Ascending aorta (tissue), 2 donors: ENCODE measurements at regions not wholly inside any gene's neighbourhood (a gene's known extent, or its start where the extent isn't known, plus 50 kb on each side); places are given as distances from the start of the nearest gene placed in this dataset.

ENCODE experiments used
- DNase-seq, 2 donors: peaks; one replicate each; pipeline ENCODE4 v3.0.0-alpha.2; 2019; ENCODE audit warnings: low spot score in 2 of 2
- H3K27ac ChIP-seq, 2 donors: fragments of 200-600 bp; sonication (generic); one replicate each; pipeline ENCODE4 v1.5.1; 2016 to 2017; ENCODE audit warnings: mild to moderate bottlenecking in 1 of 2
- H3K27me3 ChIP-seq: fragments of 200-600 bp; sonication (generic); one replicate; pipeline ENCODE4 v1.5.1; 2017
- H3K36me3 ChIP-seq, 2 donors: fragments of 200-600 bp; sonication (generic); one replicate each; pipeline ENCODE4 v1.5.1; 2016
- H3K4me1 ChIP-seq, 2 donors: fragments of 200-600 bp; sonication (generic); one replicate each; pipeline ENCODE4 v1.5.1; 2016 to 2017; ENCODE audit warnings: mild to moderate bottlenecking in 1 of 2
- H3K4me3 ChIP-seq, 2 donors: fragments of 200-600 bp; sonication (generic); one replicate each; pipeline ENCODE4 v1.5.1; 2016 to 2017; ENCODE audit warnings: mild to moderate bottlenecking in 1 of 2
- H3K9me3 ChIP-seq, 2 donors: fragments of 200-600 bp; sonication (generic); one replicate each; pipeline ENCODE4 v1.5.1; 2016
- intact Hi-C: fragments of 100-400 bp; cut with DNase I; formaldehyde crosslinking; loops from one replicate; pipeline ENCODE4 v1.15.1; 2023
- TF ChIP-seq, protein P1 (sequence below), 3 experiments: fragments of 200-600 bp in 2 of 3; fragments of 450-650 bp in 1 of 3; sonication (generic) in 2 of 3; IDR thresholded peaks; one replicate each; pipeline ENCODE4 v1.5.1; 2016 to 2019; ENCODE audit warnings: antibody characterized with exemption in 3 of 3, mild to moderate bottlenecking in 1 of 3, moderate library complexity in 1 of 3

DNA sequence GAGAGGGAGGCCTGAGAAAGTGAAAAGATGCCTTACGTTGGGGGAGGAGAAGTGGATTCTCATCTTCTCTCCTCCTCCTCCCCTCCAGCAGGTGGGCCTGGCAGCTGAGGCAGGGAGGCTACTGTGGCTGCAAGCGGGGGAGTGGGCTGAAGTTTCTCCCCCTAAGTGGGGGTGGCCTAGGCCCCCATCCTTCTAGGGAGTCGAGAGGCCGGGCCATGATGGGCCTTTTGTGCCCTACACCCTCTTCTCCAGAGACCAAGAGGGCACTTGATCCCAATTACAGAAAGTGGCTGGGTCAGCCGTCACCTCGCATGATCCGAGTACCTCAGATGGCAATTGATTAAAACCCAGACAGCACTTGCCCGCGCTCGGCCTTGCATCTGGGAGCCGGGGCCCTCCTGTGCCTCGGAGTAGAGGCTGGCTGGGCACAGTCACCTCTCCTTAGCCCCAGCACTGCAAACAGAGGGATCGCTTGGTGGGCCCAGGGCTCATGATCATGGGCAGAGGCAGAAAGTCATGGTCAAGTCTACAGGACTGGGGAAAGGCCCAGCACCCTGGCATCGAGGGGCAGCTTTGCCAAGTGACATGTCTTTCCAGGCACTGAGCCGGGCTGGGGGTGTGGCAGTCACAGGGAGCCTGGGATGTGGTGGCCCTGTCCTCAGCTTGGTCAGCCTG lies 78.3 kb downstream of the IRX5 start:
- H3K4me1 ChIP-seq, result no peaks in the 10 kb centered on the region
- no peaks in the 10 kb centered on the region for H3K27me3 ChIP-seq
- H3K36me3 ChIP-seq, result no peaks in the 10 kb centered on the region
- intact Hi-C loops, result no loop called here
- no peaks in the 10 kb centered on the region for H3K9me3 ChIP-seq
- DNase-seq, result no peak
- TF ChIP-seq, protein P1, sequence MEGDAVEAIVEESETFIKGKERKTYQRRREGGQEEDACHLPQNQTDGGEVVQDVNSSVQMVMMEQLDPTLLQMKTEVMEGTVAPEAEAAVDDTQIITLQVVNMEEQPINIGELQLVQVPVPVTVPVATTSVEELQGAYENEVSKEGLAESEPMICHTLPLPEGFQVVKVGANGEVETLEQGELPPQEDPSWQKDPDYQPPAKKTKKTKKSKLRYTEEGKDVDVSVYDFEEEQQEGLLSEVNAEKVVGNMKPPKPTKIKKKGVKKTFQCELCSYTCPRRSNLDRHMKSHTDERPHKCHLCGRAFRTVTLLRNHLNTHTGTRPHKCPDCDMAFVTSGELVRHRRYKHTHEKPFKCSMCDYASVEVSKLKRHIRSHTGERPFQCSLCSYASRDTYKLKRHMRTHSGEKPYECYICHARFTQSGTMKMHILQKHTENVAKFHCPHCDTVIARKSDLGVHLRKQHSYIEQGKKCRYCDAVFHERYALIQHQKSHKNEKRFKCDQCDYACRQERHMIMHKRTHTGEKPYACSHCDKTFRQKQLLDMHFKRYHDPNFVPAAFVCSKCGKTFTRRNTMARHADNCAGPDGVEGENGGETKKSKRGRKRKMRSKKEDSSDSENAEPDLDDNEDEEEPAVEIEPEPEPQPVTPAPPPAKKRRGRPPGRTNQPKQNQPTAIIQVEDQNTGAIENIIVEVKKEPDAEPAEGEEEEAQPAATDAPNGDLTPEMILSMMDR (IDR thresholded peaks at IDR 0.05), result no peak
- no peak overlapping the region for H3K27ac ChIP-seq
- H3K4me3 ChIP-seq, result no peak overlapping the region

DNA sequence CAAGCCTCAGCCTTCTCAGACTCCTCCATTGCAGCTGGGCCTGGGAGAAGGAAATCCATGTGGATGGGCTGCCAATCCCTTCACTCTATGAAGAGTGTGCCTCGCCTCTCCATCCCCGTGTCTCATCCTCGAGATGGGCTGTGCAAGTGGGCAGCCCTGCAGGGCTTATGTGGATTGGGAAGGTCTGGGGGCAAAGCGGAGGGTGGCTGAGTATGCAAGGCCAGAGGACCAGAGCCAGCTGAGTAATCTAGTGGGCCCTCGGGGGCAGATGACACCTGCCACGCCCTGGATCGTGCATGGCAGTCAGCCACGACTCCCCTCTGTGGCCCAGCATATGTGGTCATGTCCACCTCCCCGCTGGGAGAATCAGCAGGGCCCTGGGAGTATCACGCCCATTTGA lies 78.9 kb downstream of the IRX5 start:
- no peaks in the 10 kb centered on the region for H3K36me3 ChIP-seq
- H3K4me3 ChIP-seq, result no peak overlapping the region
- no peaks in the 10 kb centered on the region for H3K9me3 ChIP-seq
- H3K4me1 ChIP-seq, result no peaks in the 10 kb centered on the region
- TF ChIP-seq, protein P1 (IDR thresholded peaks at IDR 0.05), result no peak
- DNase-seq, result no peak
- H3K27me3 ChIP-seq, result no peaks in the 10 kb centered on the region
- no peak overlapping the region for H3K27ac ChIP-seq
- intact Hi-C loops, result no loop called here

DNA sequence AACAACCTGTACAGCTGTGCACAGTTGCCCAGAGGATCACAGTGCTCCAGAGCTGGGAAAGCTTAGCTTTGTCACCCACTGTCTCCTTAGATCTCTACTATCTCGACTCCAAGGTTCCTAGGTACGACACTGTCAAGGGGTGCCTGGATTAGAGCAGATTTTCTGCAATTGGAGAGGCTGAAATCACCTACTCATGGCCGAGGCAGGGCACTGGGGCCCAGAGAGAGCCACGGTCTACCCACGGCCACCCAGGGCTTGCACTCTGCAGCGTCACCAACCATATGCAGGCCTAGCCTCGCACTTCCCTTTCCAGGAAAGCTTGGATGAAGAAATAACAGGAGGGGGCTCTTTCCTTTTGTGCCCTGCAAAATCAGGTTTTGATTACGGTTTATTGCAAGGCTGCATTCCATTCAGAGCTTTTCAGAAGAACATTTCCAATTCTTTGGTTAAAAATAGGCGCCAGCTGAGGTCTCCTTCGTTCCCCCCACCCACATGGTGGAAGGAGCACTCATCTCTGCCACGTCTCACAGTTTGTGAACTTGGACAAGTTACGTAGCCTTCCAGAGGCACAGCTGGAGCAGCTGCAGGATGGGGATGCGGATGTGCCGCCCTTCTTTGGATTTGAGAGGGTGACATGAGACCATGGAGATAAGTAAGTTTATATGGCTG lies 80.0 kb downstream of the IRX5 start:
- DNase-seq, result no peak
- Histone ChIP-seq H3K27me3 (no peaks in the 10 kb centered on the region), H3K4me1 (no peaks in the 10 kb centered on the region), H3K4me3 (no peak overlapping the region), H3K9me3 (no peaks in the 10 kb centered on the region), H3K27ac (no peak overlapping the region), H3K36me3 (no peaks in the 10 kb centered on the region)
- intact Hi-C loops, result no loop called here
- TF ChIP-seq, protein P1 (IDR thresholded peaks at IDR 0.05), result no peak

DNA sequence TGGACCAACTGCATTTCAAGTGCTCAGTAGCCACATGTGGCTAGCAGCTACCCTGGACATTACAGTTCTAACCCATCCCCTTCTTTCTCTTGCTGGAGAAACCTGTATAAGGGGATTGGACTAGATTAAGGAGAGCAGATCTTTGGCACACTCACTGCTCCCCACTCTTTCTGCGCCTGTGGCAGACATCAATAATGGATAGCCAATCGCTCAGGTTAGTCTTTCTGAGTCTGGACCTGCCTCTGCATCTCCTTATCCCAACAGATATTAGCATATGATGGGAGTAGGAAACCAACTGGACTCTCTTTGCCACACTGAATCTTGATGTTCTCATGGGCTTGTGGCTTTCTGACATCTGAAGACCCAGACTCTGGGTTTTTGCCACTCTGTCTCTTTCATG lies 81.7 kb downstream of the IRX5 start:
- H3K4me1 ChIP-seq, result no peaks in the 10 kb centered on the region
- TF ChIP-seq, protein P1 (IDR thresholded peaks at IDR 0.05), result no peak
- H3K27ac ChIP-seq, result no peak overlapping the region
- no peaks in the 10 kb centered on the region for H3K36me3 ChIP-seq
- no peaks in the 10 kb centered on the region for H3K27me3 ChIP-seq
- no peak overlapping the region for H3K4me3 ChIP-seq
- intact Hi-C loops, result no loop called here
- H3K9me3 ChIP-seq, result no peaks in the 10 kb centered on the region
- DNase-seq, result no peak

DNA sequence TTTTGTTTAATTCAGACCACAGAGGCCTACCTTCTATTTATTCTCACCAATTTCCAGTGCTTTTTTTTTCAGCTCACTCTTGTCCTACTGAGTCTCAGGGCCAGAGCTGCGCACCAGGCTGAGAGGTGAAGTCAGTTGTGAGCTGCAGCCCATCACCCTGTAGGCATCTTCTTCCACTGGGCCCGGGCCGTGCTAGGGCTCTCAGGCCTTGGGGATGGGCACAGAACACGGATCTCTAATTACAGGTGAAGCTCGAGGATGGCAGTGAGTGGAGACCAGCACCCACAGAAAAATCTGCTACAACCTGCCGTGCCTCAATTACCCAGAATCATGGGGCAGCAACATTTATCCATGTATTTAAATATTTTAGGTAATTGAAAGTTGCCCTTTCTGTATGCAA lies 82.1 kb downstream of the IRX5 start:
- Histone ChIP-seq H3K9me3 (no peaks in the 10 kb centered on the region), H3K36me3 (no peaks in the 10 kb centered on the region), H3K4me3 (no peak overlapping the region), H3K27ac (no peak overlapping the region), H3K27me3 (no peaks in the 10 kb centered on the region), H3K4me1 (no peaks in the 10 kb centered on the region)
- TF ChIP-seq, protein P1 (IDR thresholded peaks at IDR 0.05), result no peak
- intact Hi-C loops, result no loop called here
- no peak for DNase-seq
